WTC11 (cell line): ENCODE measurements at regions not wholly inside any gene's neighbourhood (a gene's known extent, or its start where the extent isn't known, plus 50 kb on each side); places are given as distances from the start of the nearest gene placed in this dataset.

Experiments used
- ATAC-seq: fragments of 200-7000 bp; cut with Tn5 transposase; 2 replicates; pipeline ENCODE4 v1.10.0; 2021; ENCODE audit warnings: mild to moderate bottlenecking, moderate library complexity
- CTCF ChIA-PET: fragments of 300-600 bp; sonication (Branson Sonifier 250); formaldehyde crosslinking; loops from one replicate; lab custom pipeline; 2021; ENCODE audit warnings: antibody characterized with exemption; lab: Charles Lee
- POLR2A ChIA-PET: fragments of 350-600 bp; sonication (Branson Sonifier 250); formaldehyde crosslinking; loops from one replicate; lab custom pipeline; 2021; ENCODE audit warnings: antibody characterized with exemption; lab: Charles Lee
- DNase-seq: peaks from one replicate; pipeline ENCODE4 v3.0.0; 2021; ENCODE audit warnings: low spot score
- H3K27ac Mint-ChIP-seq: 2 replicates; pipeline ENCODE4 v1.8.0; 2021; ENCODE audit warnings: mixed read lengths
- H3K27me3 Mint-ChIP-seq: 2 replicates; pipeline ENCODE4 v1.8.0; 2021; ENCODE audit warnings: low read depth, mild to moderate bottlenecking, moderate library complexity, mixed read lengths
- H3K36me3 Mint-ChIP-seq: 2 replicates; pipeline ENCODE4 v1.8.0; 2021; ENCODE audit warnings: mixed read lengths
- H3K4me1 Mint-ChIP-seq: 2 replicates; pipeline ENCODE4 v1.8.0; 2022; ENCODE audit warnings: mixed read lengths
- H3K4me3 Mint-ChIP-seq: 2 replicates; pipeline ENCODE4 v1.8.0; 2021; ENCODE audit warnings: mild to moderate bottlenecking, moderate library complexity, mixed read lengths
- H3K9me3 Mint-ChIP-seq: 2 replicates; pipeline ENCODE4 v1.8.0; 2021; ENCODE audit warnings: mixed read lengths
- ATF1 ChIP-seq: sonication (generic); formaldehyde crosslinking; IDR thresholded peaks from 2 replicates; pipeline ENCODE4 v1.8.1; 2023; ENCODE audit warnings: mild to moderate bottlenecking, moderate library complexity, missing genetic modification reagents
- CREB1 ChIP-seq: sonication (generic); formaldehyde crosslinking; IDR thresholded peaks from 2 replicates; pipeline ENCODE4 v1.8.0; 2023; ENCODE audit warnings: mild to moderate bottlenecking, missing genetic modification reagents
- CTCF ChIP-seq: fragments of 200-600 bp; IDR thresholded peaks from 2 replicates; pipeline ENCODE4 v1.8.0; 2022; ENCODE audit warnings: antibody characterized with exemption
- E2F5 ChIP-seq: sonication (generic); formaldehyde crosslinking; IDR thresholded peaks from 2 replicates; pipeline ENCODE4 v1.8.1; 2022; ENCODE audit warnings: mild to moderate bottlenecking, moderate library complexity, missing genetic modification reagents
- ETV6 ChIP-seq: sonication (generic); formaldehyde crosslinking; IDR thresholded peaks from 2 replicates; pipeline ENCODE4 v1.8.1; 2022; ENCODE audit warnings: mild to moderate bottlenecking, missing genetic modification reagents
- MAX ChIP-seq: sonication (generic); formaldehyde crosslinking; IDR thresholded peaks from 2 replicates; pipeline ENCODE4 v1.8.0; 2022; ENCODE audit warnings: mild to moderate bottlenecking, missing genetic modification reagents
- MLX ChIP-seq: sonication (generic); formaldehyde crosslinking; IDR thresholded peaks from 2 replicates; pipeline ENCODE4 v1.8.1; 2023; ENCODE audit warnings: mild to moderate bottlenecking, missing genetic modification reagents, moderate library complexity
- NR3C1 ChIP-seq: sonication (generic); formaldehyde crosslinking; conservative IDR thresholded peaks from 2 replicates; pipeline ENCODE4 v1.8.1; 2023; ENCODE audit warnings: low read depth, mild to moderate bottlenecking, missing genetic modification reagents
- SMAD4 ChIP-seq: sonication (generic); formaldehyde crosslinking; IDR thresholded peaks from 2 replicates; pipeline ENCODE4 v1.8.0; 2022; ENCODE audit warnings: mild to moderate bottlenecking, missing genetic modification reagents
- SOX15 ChIP-seq: fragments of 250-450 bp; sonication (Bioruptor Pico); IDR thresholded peaks from 2 replicates; pipeline ENCODE4 v1.9.0; 2021; ENCODE audit warnings: mild to moderate bottlenecking
- SP1 ChIP-seq: sonication (generic); formaldehyde crosslinking; conservative IDR thresholded peaks from 2 replicates; pipeline ENCODE4 v1.8.1; 2022; ENCODE audit warnings: missing genetic modification reagents
- ZNF219 ChIP-seq: sonication (generic); formaldehyde crosslinking; IDR thresholded peaks from 2 replicates; pipeline ENCODE4 v1.8.0; 2023; ENCODE audit warnings: missing genetic modification reagents, mild to moderate bottlenecking, borderline replicate concordance
- ZNF317 ChIP-seq: sonication (generic); formaldehyde crosslinking; IDR thresholded peaks from 2 replicates; pipeline ENCODE4 v1.8.1; 2023; ENCODE audit warnings: low read depth, mild to moderate bottlenecking, moderate library complexity, missing genetic modification reagents, borderline replicate concordance
- ZNF396 ChIP-seq: fragments of 250-450 bp; sonication (Bioruptor Pico); IDR thresholded peaks from 2 replicates; pipeline ENCODE4 v1.8.0; 2021; ENCODE audit warnings: mild to moderate bottlenecking, moderate library complexity, borderline replicate concordance
- ZNF416 ChIP-seq: fragments of 250-450 bp; sonication (Bioruptor Pico); IDR thresholded peaks from 2 replicates; pipeline ENCODE4 v1.9.0; 2021; ENCODE audit warnings: mild to moderate bottlenecking, inconsistent platforms
- TF ChIP-seq, protein P1 (sequence below): sonication (generic); formaldehyde crosslinking; IDR thresholded peaks from 2 replicates; pipeline ENCODE4 v1.8.1; 2023; ENCODE audit warnings: mild to moderate bottlenecking, moderate library complexity, missing genetic modification reagents
- TF ChIP-seq, protein P2 (sequence below): sonication (generic); formaldehyde crosslinking; conservative IDR thresholded peaks from 2 replicates; pipeline ENCODE4 v1.8.1; 2022; ENCODE audit warnings: mild to moderate bottlenecking, missing genetic modification reagents
- TF ChIP-seq, protein P3 (sequence below): sonication (generic); formaldehyde crosslinking; IDR thresholded peaks from 2 replicates; pipeline ENCODE4 v1.8.0; 2023; ENCODE audit warnings: missing genetic modification reagents
- TF ChIP-seq, protein P4 (sequence below): sonication (generic); formaldehyde crosslinking; IDR thresholded peaks from 2 replicates; pipeline ENCODE4 v1.8.1; 2022; ENCODE audit warnings: mild to moderate bottlenecking, missing genetic modification reagents, moderate library complexity, borderline replicate concordance
- TF ChIP-seq, protein P5 (sequence below): sonication (generic); formaldehyde crosslinking; IDR thresholded peaks from 2 replicates; pipeline ENCODE4 v1.8.1; 2022; ENCODE audit warnings: low read depth, mild to moderate bottlenecking, moderate library complexity, missing genetic modification reagents, borderline replicate concordance

GRCh38 chrX:131723646-131724045 lies 179.8 kb downstream of the OR13H1 start:
- H3K27ac Mint-ChIP-seq: no peak overlapping the region
- ChIA-PET CTCF (no interaction called here), POLR2A (no interaction called here)
- ATAC-seq (no peak), DNase-seq (no peak)
- H3K4me1 Mint-ChIP-seq: peaks cover 21% of the 10 kb centered on the region
- peaks cover 11% of the 10 kb centered on the region for H3K9me3 Mint-ChIP-seq
- peaks cover 44% of the 10 kb centered on the region for H3K36me3 Mint-ChIP-seq
- no peak overlapping the region for H3K4me3 Mint-ChIP-seq
- no peaks in the 10 kb centered on the region for H3K27me3 Mint-ChIP-seq
- TF ChIP-seq MAX: no peak
- TF ChIP-seq ZNF317: no peak
- TF ChIP-seq ZNF396 (CRISPR knock-in tag): no peak
- TF ChIP-seq E2F5: no peak
- TF ChIP-seq, protein P1, sequence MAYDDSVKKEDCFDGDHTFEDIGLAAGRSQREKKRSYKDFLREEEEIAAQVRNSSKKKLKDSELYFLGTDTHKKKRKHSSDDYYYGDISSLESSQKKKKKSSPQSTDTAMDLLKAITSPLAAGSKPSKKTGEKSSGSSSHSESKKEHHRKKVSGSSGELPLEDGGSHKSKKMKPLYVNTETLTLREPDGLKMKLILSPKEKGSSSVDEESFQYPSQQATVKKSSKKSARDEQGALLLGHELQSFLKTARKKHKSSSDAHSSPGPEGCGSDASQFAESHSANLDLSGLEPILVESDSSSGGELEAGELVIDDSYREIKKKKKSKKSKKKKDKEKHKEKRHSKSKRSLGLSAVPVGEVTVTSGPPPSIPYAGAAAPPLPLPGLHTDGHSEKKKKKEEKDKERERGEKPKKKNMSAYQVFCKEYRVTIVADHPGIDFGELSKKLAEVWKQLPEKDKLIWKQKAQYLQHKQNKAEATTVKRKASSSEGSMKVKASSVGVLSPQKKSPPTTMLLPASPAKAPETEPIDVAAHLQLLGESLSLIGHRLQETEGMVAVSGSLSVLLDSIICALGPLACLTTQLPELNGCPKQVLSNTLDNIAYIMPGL: no peak
- no peak for TF ChIP-seq ETV6
- TF ChIP-seq, protein P2, sequence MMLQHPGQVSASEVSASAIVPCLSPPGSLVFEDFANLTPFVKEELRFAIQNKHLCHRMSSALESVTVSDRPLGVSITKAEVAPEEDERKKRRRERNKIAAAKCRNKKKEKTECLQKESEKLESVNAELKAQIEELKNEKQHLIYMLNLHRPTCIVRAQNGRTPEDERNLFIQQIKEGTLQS (CRISPR knock-in tag): no peak
- no peak for TF ChIP-seq CREB1 (CRISPR knock-in tag)
- no peak for TF ChIP-seq ZNF416 (CRISPR knock-in tag)
- TF ChIP-seq MLX (CRISPR knock-in tag): no peak
- TF ChIP-seq, protein P3, sequence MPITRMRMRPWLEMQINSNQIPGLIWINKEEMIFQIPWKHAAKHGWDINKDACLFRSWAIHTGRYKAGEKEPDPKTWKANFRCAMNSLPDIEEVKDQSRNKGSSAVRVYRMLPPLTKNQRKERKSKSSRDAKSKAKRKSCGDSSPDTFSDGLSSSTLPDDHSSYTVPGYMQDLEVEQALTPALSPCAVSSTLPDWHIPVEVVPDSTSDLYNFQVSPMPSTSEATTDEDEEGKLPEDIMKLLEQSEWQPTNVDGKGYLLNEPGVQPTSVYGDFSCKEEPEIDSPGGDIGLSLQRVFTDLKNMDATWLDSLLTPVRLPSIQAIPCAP (CRISPR knock-in tag): no peak
- TF ChIP-seq, protein P4, sequence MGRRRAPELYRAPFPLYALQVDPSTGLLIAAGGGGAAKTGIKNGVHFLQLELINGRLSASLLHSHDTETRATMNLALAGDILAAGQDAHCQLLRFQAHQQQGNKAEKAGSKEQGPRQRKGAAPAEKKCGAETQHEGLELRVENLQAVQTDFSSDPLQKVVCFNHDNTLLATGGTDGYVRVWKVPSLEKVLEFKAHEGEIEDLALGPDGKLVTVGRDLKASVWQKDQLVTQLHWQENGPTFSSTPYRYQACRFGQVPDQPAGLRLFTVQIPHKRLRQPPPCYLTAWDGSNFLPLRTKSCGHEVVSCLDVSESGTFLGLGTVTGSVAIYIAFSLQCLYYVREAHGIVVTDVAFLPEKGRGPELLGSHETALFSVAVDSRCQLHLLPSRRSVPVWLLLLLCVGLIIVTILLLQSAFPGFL: no peak

- POLR2A ChIA-PET: no interaction called here
- Mint-ChIP-seq H3K36me3 (peaks cover 46% of the 10 kb centered on the region), H3K27ac (no peak overlapping the region), H3K4me1 (peaks cover 21% of the 10 kb centered on the region)
- TF ChIP-seq CTCF (no peak), ATF1 (CRISPR knock-in tag) (no peak), SP1 (CRISPR knock-in tag) (no peak), SMAD4 (CRISPR knock-in tag) (no peak), ZNF219 (no peak), NR3C1 (CRISPR knock-in tag) (no peak), SOX15 (no peak)
- TF ChIP-seq, protein P4: no peak
- TF ChIP-seq, protein P5, sequence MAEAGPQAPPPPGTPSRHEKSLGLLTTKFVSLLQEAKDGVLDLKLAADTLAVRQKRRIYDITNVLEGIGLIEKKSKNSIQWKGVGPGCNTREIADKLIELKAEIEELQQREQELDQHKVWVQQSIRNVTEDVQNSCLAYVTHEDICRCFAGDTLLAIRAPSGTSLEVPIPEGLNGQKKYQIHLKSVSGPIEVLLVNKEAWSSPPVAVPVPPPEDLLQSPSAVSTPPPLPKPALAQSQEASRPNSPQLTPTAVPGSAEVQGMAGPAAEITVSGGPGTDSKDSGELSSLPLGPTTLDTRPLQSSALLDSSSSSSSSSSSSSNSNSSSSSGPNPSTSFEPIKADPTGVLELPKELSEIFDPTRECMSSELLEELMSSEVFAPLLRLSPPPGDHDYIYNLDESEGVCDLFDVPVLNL (CRISPR knock-in tag): no peak
- TF ChIP-seq, all 79 proteins: peak for 0
- ATAC-seq (no peak), DNase-seq (no peak)
- CTCF ChIA-PET: no interaction called here
- Mint-ChIP-seq H3K4me3 (no peak overlapping the region), H3K9me3 (peaks cover 11% of the 10 kb centered on the region), H3K27me3 (no peaks in the 10 kb centered on the region)
Measured at GRCh38 chrX:131724292-131724691, 180.4 kb downstream of the OR13H1 start.
